ENCODE measurements at regions not wholly inside any gene's neighbourhood (a gene's known extent, or its start where the extent isn't known, plus 50 kb on each side); places are given as distances from the start of the nearest gene placed in this dataset.

DNA sequence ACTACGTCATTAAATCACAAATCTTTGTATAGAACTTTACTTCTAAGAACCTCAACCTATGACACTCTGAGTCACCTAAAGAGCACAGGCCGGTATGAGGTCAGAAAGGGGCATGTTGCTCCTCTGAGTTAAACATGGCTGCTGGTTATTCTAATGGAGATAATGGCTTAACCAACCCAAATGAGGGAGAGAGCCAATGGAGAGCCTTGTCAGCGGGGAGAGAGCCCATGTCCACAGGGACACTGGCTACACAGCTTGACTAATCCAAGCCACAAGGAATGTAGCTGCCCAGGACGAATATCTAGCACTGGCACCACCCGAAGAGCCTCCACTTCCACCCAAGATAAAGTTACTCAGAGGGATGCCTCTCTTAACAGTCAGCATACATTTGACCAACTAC lies 77.0 kb upstream of the STAC start:
- H3K4me3 ChIP-seq (ENCODE audit: low read depth, low read length), result no peak overlapping the region
- peaks cover 7% of the 10 kb centered on the region for H3K4me1 ChIP-seq (ENCODE audit: control insufficient read depth, insufficient read depth, low read length, unreplicated experiment)
- no peaks in the 10 kb centered on the region for H3K27me3 ChIP-seq (ENCODE audit: insufficient read depth, low read length)
- no peaks in the 10 kb centered on the region for H3K36me3 ChIP-seq (ENCODE audit: insufficient read depth, low read length)
- H2AFZ ChIP-seq (ENCODE audit: low read length, unreplicated experiment), result no peak overlapping the region
- H3K79me2 ChIP-seq (ENCODE audit: control insufficient read depth, insufficient read depth, low read length, unreplicated experiment), result no peaks in the 10 kb centered on the region
- H3K27ac ChIP-seq (ENCODE audit: low read depth, low read length), result no peak overlapping the region

DNA sequence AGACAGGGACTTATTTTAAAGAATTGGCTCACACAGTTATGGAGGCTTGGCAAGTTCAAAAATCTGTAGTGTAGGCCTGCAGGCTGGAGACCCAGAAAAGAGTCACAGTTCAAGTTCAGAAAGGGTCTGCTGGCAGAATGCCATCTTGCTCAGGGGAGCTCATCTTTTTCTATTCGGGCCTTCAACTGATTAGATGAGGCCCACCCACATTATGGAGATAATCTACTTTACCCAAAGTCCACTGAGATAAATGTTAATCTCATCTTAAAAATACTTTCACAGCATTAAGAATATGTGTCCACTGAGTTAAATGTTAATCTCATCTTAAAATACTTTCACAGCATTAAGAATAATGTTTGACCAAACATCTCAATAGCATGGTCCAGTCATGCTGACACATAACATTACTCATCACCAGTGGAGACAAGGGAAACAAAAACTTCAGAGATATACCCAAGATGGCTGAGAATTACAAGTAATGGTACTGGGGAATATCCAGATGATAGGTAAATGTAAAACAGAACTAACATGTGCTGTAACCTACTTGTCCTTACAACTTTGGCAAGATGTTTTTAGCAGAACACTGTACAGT lies 74.3 kb upstream of the STAC start:
- Histone ChIP-seq H2AFZ (ENCODE audit: low read length, unreplicated experiment) (no peak overlapping the region), H3K27me3 (ENCODE audit: insufficient read depth, low read length) (no peaks in the 10 kb centered on the region), H3K27ac (ENCODE audit: low read depth, low read length) (peak overlapping the region; percentile 43), H3K4me3 (ENCODE audit: low read depth, low read length) (no peak overlapping the region), H3K79me2 (ENCODE audit: control insufficient read depth, insufficient read depth, low read length, unreplicated experiment) (no peaks in the 10 kb centered on the region), H3K4me1 (ENCODE audit: control insufficient read depth, insufficient read depth, low read length, unreplicated experiment) (peaks cover 7% of the 10 kb centered on the region), H3K36me3 (ENCODE audit: insufficient read depth, low read length) (no peaks in the 10 kb centered on the region)

DNA sequence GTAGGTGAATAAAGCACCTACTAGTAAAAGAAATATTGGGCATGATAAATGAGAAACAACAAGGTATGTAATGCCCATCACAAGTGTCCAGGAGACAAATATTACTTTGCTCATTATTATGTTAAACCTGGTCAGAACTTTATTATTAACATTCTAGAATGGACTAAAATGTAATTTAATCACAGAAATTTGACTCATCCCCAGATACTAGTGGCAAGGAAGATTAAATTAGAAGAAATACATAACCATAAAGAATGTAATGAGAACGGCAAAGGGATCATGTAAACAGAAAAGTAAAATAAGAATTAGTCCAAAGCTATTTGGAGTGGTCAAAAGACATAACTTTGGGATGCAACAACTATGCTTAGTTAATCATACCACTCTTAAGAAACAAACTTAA lies 71.2 kb upstream of the STAC start:
- Histone ChIP-seq H3K79me2 (ENCODE audit: control insufficient read depth, insufficient read depth, low read length, unreplicated experiment) (no peaks in the 10 kb centered on the region), H3K27me3 (ENCODE audit: insufficient read depth, low read length) (no peaks in the 10 kb centered on the region), H3K4me1 (ENCODE audit: control insufficient read depth, insufficient read depth, low read length, unreplicated experiment) (peaks cover 7% of the 10 kb centered on the region), H3K36me3 (ENCODE audit: insufficient read depth, low read length) (no peaks in the 10 kb centered on the region), H2AFZ (ENCODE audit: low read length, unreplicated experiment) (no peak overlapping the region), H3K4me3 (ENCODE audit: low read depth, low read length) (no peak overlapping the region), H3K27ac (ENCODE audit: low read depth, low read length) (no peak overlapping the region)

DNA sequence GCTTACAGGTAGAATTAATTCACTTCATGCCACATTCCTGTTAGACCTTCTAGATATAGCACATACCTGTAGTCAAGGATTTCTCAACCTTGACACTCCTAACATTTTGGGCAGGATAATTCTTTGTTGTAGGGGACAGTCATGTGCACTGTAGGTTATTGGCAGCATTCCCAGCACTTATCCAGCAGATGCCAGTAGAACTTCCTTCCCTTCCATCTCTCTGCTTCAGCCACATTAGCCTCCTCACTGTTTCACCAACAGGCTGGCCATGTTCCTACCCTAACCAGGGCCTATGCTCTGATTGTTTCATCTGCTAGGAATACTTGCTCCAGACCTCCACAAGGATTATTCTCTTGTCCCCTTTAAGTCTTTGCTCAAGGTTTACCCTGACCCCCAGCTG lies 68.0 kb upstream of the STAC start:
- Histone ChIP-seq H3K27ac (ENCODE audit: low read depth, low read length) (no peak overlapping the region), H2AFZ (ENCODE audit: low read length, unreplicated experiment) (no peak overlapping the region), H3K79me2 (ENCODE audit: control insufficient read depth, insufficient read depth, low read length, unreplicated experiment) (no peaks in the 10 kb centered on the region), H3K27me3 (ENCODE audit: insufficient read depth, low read length) (no peaks in the 10 kb centered on the region), H3K4me3 (ENCODE audit: low read depth, low read length) (no peak overlapping the region), H3K4me1 (ENCODE audit: control insufficient read depth, insufficient read depth, low read length, unreplicated experiment) (no peaks in the 10 kb centered on the region), H3K36me3 (ENCODE audit: insufficient read depth, low read length) (no peaks in the 10 kb centered on the region)

DNA sequence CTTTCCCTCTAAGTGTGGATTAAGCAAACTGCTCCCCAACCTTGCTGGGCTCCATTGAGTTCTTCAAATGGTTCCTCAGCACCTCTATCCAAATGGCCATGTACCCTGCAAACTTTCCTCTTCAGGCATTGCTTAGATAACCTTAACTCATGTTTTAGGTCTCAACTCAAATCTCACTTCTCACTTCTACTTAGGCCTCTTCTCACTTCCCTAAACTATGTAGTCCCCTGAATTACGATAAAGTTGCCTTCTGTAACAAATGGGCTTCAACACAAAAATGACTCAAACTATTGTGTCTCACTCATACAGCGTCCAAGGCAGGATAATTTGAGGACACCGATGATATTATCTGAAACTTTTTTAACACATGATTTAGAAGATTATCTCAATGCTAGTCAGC lies 62.4 kb upstream of the STAC start:
- H2AFZ ChIP-seq (ENCODE audit: low read length, unreplicated experiment), result no peak overlapping the region
- H3K27me3 ChIP-seq (ENCODE audit: insufficient read depth, low read length), result peaks cover 13% of the 10 kb centered on the region; the same call in 1 of the 2 replicates
- no peaks in the 10 kb centered on the region for H3K4me1 ChIP-seq (ENCODE audit: control insufficient read depth, insufficient read depth, low read length, unreplicated experiment)
- no peaks in the 10 kb centered on the region for H3K79me2 ChIP-seq (ENCODE audit: control insufficient read depth, insufficient read depth, low read length, unreplicated experiment)
- no peaks in the 10 kb centered on the region for H3K36me3 ChIP-seq (ENCODE audit: insufficient read depth, low read length)
- no peak overlapping the region for H3K27ac ChIP-seq (ENCODE audit: low read depth, low read length)
- no peak overlapping the region for H3K4me3 ChIP-seq (ENCODE audit: low read depth, low read length)

DNA sequence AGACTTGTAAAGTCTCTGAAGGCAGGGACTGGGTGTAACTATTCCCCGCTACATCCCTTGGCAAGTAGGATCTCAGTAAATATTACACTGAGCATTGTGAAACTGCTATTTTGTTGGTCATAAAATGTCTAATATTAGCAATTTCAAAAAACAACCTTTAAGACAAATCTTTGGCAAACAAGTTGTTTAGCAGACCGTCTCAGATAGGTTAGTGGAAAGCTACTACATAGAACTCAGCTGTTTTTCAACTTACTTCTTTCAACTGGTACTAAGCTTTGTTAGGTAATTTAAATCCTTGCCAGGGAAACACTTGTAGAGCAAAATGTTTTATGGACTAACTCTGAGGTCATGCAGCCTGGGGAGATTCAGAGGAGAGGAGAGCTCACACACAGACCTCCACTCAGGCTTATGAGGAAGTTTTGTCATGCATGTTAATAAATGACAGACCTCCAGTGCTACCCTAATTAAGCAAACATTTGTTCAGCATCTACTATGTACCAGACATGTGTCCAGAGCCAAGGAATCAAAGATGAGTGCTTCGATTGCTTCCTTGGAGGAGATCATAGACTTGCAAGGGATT lies 61.6 kb upstream of the STAC start:
- peaks cover 13% of the 10 kb centered on the region; the same call in 1 of the 2 replicates for H3K27me3 ChIP-seq (ENCODE audit: insufficient read depth, low read length)
- no peak overlapping the region for H3K27ac ChIP-seq (ENCODE audit: low read depth, low read length)
- no peaks in the 10 kb centered on the region for H3K4me1 ChIP-seq (ENCODE audit: control insufficient read depth, insufficient read depth, low read length, unreplicated experiment)
- no peak overlapping the region for H2AFZ ChIP-seq (ENCODE audit: low read length, unreplicated experiment)
- no peaks in the 10 kb centered on the region for H3K36me3 ChIP-seq (ENCODE audit: insufficient read depth, low read length)
- H3K79me2 ChIP-seq (ENCODE audit: control insufficient read depth, insufficient read depth, low read length, unreplicated experiment), result no peaks in the 10 kb centered on the region
- H3K4me3 ChIP-seq (ENCODE audit: low read depth, low read length), result no peak overlapping the region

DNA sequence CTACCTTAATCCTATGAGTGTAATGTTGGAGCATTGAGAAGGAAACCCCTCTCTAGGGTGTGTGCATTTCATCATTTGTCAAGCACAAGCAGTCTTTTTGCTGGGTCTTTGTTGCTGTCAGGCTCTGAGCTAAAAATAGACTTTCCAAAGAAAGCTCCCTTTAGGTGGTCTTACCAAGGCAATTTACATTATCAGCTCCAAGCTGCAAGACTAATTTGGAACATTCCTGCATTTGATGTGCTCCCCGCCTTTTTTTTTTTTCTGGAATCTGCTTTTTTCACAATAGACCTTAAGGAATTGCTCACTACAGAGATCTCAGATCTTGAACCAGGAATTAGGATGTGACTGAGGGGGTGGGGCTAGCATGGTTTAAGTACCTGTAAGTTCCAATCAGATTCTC lies 60.6 kb upstream of the STAC start:
- no peaks in the 10 kb centered on the region for H3K79me2 ChIP-seq (ENCODE audit: control insufficient read depth, insufficient read depth, low read length, unreplicated experiment)
- no peak overlapping the region for H2AFZ ChIP-seq (ENCODE audit: low read length, unreplicated experiment)
- H3K36me3 ChIP-seq (ENCODE audit: insufficient read depth, low read length), result no peaks in the 10 kb centered on the region
- no peaks in the 10 kb centered on the region for H3K4me1 ChIP-seq (ENCODE audit: control insufficient read depth, insufficient read depth, low read length, unreplicated experiment)
- no peak overlapping the region for H3K27ac ChIP-seq (ENCODE audit: low read depth, low read length)
- H3K4me3 ChIP-seq (ENCODE audit: low read depth, low read length), result no peak overlapping the region
- peaks cover 13% of the 10 kb centered on the region; the same call in 1 of the 2 replicates for H3K27me3 ChIP-seq (ENCODE audit: insufficient read depth, low read length)

All from ACC112 (cell line).